Adrenal gland (tissue), 5 donors: ENCODE measurements at regions not wholly inside any gene's neighbourhood (a gene's known extent, or its start where the extent isn't known, plus 50 kb on each side); places are given as distances from the start of the nearest gene placed in this dataset.

Experiments used
- POLR2A ChIP-seq, 2 donors: fragments of 450-650 bp; IDR thresholded peaks; one replicate each; pipeline ENCODE4 v1.6.1; 2017; ENCODE audit warnings: antibody characterized with exemption in 2 of 2, mild to moderate bottlenecking in 2 of 2, moderate library complexity in 1 of 2
- TF ChIP-seq, protein P1 (sequence below), 6 experiments: fragments of 450-650 bp in 4 of 6; fragments of 200-600 bp in 2 of 6; sonication (generic) in 1 of 6; IDR thresholded peaks; 1 replicate in 5 of 6; 2 replicates in 1 of 6; pipeline versions ENCODE4 v1.5.1 to v1.8.0; 2016 to 2021; ENCODE audit warnings: antibody characterized with exemption in 6 of 6, mild to moderate bottlenecking in 2 of 6, moderate library complexity in 1 of 6
- donor health status: DM: no; HTN: no; CAD: no.

DNA sequence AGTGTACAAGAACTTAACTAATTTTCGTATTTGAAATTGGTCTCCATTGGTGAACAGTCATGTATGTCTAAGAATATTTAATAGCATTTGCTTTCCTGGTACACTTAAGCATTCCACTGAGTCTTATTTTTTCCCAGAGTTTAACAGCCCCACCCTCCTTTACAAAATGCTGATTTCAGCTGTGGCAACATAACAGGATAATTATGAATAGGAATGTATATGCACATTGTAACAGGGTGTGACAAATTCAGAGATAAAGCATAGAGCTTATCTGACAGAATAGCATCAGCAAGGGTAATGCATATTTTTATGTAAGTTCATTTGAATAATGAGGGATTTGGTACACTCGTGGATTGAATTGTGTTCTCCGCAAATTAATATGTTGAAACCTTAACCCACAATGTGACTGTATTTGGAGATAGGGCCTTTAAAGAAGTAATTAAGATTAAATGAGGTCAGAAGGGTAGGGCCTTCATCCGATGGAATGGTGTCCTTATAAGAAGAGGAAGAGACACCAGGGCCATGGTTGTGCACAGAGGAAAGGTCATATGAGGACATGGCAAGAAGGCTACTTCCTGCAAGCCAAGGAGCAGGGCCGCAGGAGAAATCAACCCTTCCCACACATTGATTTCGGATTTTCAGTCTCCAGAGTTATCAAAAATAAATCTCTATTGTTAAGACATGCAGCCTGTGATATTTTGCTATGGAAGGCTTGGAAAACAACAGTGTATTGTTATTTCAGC, 439.7 kb upstream of the CDH20 start:
- TF ChIP-seq, protein P1, sequence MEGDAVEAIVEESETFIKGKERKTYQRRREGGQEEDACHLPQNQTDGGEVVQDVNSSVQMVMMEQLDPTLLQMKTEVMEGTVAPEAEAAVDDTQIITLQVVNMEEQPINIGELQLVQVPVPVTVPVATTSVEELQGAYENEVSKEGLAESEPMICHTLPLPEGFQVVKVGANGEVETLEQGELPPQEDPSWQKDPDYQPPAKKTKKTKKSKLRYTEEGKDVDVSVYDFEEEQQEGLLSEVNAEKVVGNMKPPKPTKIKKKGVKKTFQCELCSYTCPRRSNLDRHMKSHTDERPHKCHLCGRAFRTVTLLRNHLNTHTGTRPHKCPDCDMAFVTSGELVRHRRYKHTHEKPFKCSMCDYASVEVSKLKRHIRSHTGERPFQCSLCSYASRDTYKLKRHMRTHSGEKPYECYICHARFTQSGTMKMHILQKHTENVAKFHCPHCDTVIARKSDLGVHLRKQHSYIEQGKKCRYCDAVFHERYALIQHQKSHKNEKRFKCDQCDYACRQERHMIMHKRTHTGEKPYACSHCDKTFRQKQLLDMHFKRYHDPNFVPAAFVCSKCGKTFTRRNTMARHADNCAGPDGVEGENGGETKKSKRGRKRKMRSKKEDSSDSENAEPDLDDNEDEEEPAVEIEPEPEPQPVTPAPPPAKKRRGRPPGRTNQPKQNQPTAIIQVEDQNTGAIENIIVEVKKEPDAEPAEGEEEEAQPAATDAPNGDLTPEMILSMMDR (IDR thresholded peaks at IDR 0.05) = no peak
- TF ChIP-seq POLR2A (IDR thresholded peaks at IDR 0.05) = no peak
